ENCODE measurements at regions not wholly inside any gene's neighbourhood (a gene's known extent, or its start where the extent isn't known, plus 50 kb on each side); places are given as distances from the start of the nearest gene placed in this dataset.
A peak's percentile ranks its signal among the peaks of the same experiment; 100 is the strongest.
"Not testable (repeated sequence)": the region's sequence is repeated elsewhere in the genome, so short reads cannot be mapped to it uniquely, and the experiment has no call there.

- no peak for DNase-seq (ENCODE audit: extremely low read depth, low read depth)
- TF ChIP-seq CTCF (IDR thresholded peaks at IDR 0.05; ENCODE audit: low read depth, low read length) = no peak
Measured at GRCh38 chr10:3567291-3567963, 217.6 kb downstream of the KLF6 start.

- no peak for DNase-seq (ENCODE audit: extremely low read depth, low read depth)
- TF ChIP-seq CTCF (IDR thresholded peaks at IDR 0.05; ENCODE audit: low read depth, low read length) = no peak
Measured at GRCh38 chr10:3566627-3567026, 218.4 kb downstream of the KLF6 start.

- TF ChIP-seq CTCF (IDR thresholded peaks at IDR 0.05; ENCODE audit: low read depth, low read length) = no peak
Measured at GRCh38 chr10:3564346-3565002, 220.5 kb downstream of the KLF6 start.

GRCh38 chr10:3563298-3563697 is 221.7 kb downstream of the KLF6 start:
- no peak for TF ChIP-seq CTCF (IDR thresholded peaks at IDR 0.05; ENCODE audit: low read depth, low read length)
- DNase-seq (ENCODE audit: extremely low read depth, low read depth) = no peak

More at GRCh38 chr10:3564346-3565002, 220.5 kb downstream of the KLF6 start:
- DNase-seq (ENCODE audit: extremely low read depth, low read depth) = no peak

GRCh38 chr10:3560628-3561027 is 224.4 kb downstream of the KLF6 start:
- DNase-seq (ENCODE audit: extremely low read depth, low read depth) = not testable (repeated sequence)

GRCh38 chr10:3559527-3559926 is 225.5 kb downstream of the KLF6 start:
- DNase-seq (ENCODE audit: extremely low read depth, low read depth) = no peak
- TF ChIP-seq CTCF (IDR thresholded peaks at IDR 0.05; ENCODE audit: low read depth, low read length) = no peak

- no peak for TF ChIP-seq CTCF (IDR thresholded peaks at IDR 0.05; ENCODE audit: low read depth, low read length)
- no peak for DNase-seq (ENCODE audit: extremely low read depth, low read depth)
Measured at GRCh38 chr10:3559011-3559410, 226.0 kb downstream of the KLF6 start.

- DNase-seq (ENCODE audit: extremely low read depth, low read depth) = peak; percentile 22
Measured at GRCh38 chr10:3556191-3557017, 228.6 kb downstream of the KLF6 start.
